AG08395 (cell line): ENCODE measurements at regions not wholly inside any gene's neighbourhood (a gene's known extent, or its start where the extent isn't known, plus 50 kb on each side); places are given as distances from the start of the nearest gene placed in this dataset.
"Not testable (repeated sequence)": the region's sequence is repeated elsewhere in the genome, so short reads cannot be mapped to it uniquely, and the experiment has no call there.

Experiments
- DNase-seq: peaks from one replicate; pipeline ENCODE4 v3.0.0; 2012; ENCODE audit warnings: mixed read lengths, low spot score

DNA sequence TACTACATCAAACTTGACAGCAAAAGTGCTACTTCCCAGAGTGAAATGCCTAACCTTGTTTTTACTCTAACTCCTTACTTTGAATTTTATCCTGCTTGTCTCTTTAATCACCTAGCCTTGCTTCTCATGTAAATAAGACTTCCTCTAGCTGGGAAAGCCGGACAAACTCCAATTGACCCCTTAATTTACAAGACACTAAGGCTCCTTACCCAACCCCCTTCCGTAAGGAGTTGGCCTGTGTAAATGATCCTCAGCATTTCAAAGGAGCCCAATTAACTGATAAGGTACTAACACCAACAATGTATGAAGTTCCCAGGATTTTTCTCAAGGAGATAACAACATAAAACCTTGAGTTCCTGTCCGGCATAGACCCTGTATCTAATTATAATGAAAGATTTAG, 1728.4 kb downstream of the BRINP3 start:
- DNase-seq, result not testable (repeated sequence)

DNA sequence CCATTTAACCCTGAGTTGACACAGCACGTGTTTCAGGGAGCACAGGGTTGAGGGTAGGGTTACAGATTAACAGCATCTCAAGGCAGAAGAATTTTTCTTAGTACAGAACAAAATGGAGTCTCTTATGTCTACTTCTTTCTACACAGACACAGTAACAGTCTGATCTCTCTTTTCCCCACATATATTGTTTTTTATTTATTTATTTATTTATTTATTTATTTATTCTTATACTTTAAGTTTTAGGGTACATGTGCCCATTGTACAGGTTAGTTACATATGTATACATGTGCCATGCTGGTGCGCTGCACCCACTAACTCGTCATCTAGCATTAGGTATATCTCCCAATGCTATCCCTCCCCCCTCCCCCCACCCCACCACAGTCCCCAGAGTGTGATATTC, 1725.6 kb downstream of the BRINP3 start:
- not testable (repeated sequence) for DNase-seq

DNA sequence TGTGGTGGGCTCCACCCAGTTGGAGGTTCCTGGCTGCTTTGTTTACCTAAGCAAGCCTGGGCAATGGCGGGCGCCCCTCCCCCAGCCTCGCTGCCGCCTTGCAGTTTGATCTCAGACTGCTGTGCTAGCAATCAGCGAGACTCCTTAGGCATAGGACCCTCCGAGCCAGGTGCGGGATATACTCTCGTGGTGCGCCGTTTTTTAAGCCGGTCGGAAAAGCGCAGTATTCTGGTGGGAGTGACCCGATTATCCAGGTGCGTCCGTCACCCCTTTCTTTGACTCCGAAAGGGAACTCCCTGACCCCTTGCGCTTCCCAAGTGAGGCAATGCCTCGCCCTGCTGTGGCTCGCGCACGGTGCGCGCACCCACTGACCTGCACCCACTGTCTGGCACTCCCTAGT, 1719.9 kb downstream of the BRINP3 start:
- DNase-seq, result not testable (repeated sequence)

DNA sequence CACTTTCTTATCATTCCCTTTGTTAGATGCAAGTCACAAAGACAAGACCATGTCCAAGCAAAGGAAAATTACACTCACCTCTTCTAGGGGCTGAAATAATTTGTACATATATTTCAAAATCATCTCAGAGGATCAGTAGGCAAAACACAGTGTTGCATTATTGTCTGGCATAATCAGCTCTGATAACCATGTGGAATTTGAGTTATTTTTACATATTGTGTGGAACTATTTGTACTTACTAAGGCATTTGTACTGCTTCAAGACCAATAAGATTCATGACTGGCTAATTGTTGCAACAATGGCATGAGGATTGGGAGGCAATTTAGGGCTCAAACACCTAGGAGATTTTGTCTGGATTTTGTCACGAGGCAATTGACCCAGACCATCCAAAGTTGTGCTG, 1716.4 kb downstream of the BRINP3 start:
- DNase-seq, result no peak

DNA sequence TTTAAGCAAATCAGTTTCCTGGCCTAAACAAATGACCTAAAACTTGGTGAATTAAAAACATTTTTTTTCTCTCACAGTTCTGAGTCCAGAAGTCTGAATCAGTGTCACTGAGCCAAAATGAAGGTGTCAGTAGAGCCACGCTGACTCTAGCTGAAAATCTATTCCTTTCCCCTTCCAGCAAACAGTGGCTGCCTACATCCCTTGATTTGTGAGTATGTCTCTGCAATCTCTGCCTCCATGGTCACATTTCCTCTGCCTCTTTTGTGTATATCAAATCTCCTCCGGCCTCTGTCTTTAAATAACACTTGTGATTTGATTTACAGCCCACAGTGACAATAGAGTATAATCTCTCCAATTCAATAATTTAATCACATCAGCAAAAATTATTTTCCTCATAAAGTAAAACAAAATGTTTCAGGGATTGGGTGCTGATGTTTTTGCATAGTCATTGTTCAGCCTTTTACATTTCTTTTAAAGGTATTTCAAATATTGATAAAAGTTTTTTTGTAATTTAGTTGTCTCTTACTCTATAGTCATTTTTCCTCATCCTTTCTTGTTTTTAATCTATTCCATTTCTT, 1715.4 kb downstream of the BRINP3 start:
- no peak for DNase-seq

DNA sequence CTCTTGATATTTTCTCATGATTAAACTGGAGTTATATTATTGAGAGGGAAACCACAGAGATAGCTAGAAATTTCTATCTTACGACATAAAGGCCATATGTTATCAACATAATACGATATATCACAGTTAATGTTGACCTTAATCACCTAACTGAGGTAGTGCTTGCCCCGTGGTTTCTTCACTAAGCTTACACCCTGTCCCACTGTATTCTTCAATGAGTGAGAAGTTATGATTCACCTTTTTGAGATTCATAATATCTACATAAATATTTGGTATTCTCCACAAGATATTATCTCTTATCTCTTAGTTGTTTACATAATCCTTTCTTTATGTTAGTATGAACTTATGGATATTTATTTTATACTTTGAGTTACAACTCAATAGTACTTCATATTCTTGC, 1714.1 kb downstream of the BRINP3 start:
- no peak for DNase-seq

DNA sequence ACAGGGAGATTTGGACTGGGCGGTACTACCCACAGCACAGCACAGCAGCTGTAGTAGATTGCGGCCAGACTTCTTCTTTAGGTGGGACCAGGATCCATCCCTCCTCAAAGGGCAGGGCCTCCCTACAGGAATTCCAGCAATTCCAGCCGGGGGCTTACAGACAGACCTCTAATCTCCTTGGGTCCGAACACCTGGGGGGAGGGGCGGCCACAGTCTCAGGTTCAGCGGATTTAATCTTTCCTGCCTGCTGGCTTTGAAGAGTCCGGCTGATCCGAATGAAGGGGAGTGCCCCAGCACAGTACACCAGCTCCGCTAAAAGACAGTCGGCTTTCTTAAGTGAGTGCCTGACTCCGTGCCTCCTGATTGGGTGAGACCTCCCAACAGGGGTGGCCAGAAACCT, 1708.5 kb downstream of the BRINP3 start:
- no peak for DNase-seq

DNA sequence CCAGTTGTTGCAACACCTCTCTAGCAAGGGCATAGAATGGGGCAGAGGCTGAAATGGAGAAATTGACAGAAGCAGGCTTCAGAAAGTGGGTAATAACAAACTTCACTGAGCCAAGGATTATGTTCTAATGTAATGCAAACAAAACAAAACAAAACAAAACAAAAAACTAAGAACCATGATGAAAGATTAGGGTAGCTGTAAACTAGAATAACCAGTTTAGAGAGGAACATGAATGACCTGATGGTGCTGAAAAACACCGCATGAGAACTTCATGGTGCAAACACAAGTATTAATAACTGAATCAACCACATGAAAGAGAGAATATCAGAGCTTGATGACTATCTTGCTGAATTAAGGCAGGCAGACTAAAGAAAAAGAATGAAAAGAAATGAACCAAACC, 1707.7 kb downstream of the BRINP3 start:
- DNase-seq, result no peak

DNA sequence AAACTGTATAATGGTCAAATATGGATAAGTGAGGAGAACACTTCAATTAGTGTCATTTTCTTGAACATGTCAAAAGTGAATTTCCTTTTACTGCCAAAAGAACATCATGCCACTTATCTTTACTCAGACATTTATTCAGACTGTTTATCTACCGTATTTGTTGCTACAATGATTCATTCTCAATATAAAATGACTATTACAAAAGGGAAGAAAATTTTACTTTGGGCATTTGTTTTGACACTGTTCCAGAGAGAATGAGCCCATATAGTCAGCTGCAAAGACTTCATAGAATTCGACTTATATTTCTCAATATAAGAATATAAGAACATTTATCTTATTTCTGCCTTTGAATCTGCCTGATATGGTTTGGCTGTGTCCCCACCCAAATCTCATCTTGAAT, 1699.1 kb downstream of the BRINP3 start:
- DNase-seq, result no peak

DNA sequence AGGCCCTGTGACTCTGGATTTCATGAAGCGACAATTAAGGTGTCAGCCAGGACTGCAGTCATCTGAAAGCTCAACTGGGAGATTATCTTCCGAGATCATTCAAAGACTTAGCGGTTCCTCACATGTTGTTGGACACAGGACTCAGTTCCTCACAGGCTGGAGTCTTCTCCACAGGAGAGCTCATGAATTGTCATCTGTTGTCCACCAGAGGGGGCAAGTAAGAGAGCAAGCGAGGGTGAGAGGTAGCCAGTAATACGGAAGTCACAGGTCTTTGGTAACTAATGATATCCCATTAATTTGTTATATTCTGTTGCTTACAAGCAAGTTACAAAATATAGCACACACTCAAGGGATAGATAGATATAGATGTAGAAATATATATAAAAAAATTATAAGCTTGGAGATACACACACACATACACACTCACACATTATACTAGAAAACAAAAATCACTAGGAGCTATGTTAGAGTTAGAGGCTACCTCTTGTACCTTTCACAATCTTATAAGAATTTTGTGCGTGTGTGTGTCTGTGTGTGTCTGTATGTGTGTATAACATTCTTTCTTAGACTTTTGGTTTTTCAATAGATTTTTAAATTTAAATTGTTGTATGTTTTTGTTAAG, 1695.3 kb downstream of the BRINP3 start:
- DNase-seq, result no peak

DNA sequence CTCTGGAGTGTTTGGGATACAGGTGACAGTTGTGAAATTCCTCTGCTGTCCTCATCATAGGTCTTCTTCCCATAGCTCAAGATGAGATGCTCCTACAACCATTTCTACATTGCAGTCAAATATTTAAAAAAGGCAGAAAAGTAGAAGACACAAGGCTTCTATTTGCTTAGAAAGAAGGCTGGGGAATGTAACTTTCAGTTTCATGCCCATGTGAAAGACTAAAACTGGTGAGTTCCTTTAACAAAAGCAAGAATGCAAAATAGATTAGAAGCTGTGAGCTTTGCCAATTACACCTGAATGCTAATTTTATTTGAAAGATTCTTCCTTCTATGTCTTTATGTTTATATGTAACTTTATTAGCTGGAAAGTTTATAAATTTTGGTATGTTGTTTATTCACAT, 1682.7 kb downstream of the BRINP3 start:
- no peak for DNase-seq

DNA sequence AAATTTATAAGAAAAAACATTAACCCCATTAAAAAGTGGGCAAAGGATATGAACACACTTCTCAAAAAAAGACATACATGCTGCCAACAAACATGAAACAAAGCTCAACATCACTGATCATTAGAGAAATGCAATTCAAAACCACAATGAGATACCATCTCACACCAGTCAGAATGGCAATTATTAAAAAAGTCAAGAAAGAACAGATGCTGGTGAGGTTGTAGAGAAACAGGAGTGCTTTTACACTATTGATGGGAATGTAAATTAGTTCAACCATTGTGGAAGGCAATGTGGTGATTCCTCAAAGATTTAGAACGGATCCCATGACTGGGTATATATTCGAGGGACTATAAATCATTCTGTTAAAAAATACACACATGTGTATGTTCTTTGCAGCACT, 1665.5 kb downstream of the BRINP3 start:
- not testable (repeated sequence) for DNase-seq

DNA sequence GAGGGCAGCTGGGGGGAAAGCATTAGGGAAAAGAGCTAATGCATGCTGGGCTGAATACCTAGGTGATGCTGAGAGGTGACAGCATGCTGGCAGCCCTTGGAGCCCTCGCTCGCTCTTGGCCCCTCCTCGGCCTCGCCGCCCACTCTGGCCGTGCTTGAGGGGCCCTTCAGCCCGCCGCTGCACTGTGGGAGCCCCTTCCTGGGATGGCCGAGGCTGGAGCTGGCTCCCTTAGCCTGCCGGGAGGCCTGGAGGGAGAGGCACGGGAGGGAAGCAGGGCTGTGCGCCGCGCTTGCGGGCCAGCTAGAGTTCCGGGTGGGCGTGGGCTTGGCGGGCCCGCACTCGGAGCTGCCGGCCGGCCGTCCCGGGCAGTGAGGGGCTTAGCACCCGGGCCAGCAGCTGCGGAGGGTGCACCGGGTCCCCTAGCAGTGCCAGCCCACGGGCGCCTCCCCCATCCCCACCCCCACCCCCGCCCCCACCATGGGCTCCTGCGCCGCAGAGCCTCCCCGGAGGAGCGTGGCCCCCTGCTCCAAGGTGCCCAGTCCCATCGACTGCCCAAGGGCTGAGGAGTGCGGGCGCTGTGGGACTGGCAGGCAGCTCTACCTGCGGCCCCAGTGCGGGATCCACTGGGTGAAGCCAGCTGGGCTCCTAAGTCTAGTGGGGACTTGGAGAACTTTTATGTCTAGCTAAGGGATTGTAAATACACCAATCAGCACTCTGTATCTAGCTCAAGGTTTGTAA, 1664.7 kb downstream of the BRINP3 start:
- not testable (repeated sequence) for DNase-seq

DNA sequence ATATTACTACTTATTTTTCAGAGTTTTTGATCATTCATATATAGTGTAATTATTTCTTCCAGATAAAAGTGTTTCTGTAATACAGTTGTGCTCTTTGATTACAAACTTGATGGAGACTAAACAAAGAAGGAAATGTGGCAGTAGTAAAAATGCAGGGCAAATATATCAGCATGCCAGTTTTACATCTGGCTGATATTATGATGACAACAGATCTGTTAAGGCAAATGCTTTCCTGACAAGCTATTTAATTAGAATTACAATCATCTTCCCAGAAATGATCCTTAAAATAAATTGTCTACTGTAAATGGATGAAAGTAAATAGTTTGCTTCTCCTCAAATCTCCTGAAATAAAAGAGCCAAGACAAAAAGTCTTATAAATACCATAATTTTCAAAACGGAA, 1659.8 kb downstream of the BRINP3 start:
- DNase-seq, result no peak

DNA sequence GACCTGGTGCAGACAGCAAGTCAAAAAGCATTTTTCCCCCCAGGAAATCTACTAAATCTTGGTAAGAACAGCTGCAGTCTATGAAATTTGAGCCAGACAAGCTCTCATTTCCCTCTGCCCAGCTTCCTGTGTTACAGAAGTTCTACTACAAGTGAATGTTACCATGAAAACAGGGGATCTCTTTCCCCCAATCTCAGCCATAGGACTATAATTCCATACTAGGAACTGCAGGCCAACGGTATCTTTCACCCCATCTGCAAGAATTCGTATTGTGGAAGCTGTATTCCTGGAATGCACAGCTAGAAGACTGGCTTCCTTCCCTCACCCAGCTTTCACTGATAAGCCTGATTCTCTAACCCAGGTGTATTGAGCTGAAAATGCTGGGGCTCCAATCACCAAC, 1655.4 kb downstream of the BRINP3 start:
- no peak for DNase-seq

DNA sequence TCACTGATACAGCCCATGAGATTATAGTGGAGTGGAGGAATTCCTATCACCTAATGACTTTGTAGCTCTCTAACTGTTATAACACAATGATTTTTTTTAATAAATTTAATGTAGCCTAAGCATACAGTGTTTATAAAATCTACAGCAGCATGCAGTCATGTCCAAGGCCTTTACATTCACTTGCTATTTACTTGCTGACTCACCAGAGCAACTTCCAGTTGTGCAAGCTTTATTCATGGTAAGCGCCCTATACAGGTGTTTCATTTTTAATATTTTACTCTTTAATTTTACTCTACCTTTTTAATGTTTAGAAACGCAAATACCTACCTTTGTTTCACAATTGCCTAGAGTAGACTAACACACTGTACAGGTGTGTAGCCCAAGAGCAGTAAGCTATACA, 1652.2 kb downstream of the BRINP3 start:
- no peak for DNase-seq

DNA sequence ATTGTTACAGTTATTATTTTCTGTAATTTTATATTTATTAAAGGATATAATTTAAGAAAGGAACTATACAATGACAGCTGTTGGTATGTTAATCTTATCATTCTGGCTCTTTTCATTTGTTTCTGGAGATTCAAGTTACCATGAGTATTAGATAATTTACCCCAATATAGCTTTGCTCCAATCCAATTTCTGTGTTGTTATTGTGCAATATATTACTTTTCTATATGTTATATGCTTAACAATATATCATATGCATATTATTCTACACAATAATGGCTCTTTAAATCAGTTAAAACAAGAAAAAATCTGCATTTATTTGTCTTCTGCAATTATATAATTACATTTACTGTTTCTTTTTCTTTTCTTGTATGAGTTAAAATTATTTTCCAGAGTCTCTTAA, 1650.9 kb downstream of the BRINP3 start:
- DNase-seq, result no peak

DNA sequence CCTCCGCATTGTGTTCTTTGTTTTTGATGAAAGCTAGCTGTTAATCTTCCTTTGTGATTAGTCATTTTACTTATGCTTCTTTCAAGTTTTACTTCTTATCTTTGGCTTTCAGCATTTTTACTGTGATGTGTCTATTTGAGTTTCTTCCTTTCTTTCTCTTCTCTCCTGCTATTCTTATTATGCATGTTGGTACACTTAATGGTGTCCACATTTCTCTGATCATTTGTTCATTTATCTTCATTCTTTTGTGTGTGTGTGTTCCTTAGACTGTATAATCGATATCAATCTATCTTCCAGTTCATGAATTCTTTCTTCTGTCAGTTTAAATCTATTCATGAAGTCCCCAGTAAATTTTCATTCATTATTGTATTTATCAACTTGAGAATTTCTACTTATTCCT, 1650.3 kb downstream of the BRINP3 start:
- no peak for DNase-seq

DNA sequence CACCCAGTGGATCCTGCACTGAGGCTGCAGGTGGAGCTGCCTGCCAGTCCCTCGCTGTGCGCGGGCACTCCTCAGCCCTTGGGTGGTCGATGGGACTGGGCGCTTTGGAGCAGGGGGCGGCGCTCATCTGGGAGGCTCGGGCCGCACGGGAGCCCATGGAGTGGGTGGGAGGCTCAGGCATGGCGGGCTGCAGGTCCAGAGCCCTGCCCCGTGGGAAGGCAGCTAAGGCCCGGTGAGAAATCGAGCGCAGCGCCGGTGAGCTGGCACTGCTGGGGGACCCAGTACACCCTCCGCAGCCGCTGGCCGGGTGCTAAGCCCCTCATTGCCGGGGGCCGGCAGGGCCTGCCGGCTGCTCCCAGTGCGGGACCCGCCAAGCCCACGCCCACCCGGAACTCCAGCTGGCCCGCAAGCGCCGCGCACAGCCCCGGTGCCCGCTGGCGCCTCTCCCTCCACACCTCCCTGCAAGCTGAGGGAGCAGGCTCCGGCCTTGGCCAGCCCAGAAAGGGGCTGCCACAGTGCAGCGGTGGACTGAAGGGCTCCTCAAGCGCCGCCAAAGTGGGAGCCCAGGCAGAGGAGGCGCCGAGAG, 1636.5 kb downstream of the BRINP3 start:
- not testable (repeated sequence) for DNase-seq

DNA sequence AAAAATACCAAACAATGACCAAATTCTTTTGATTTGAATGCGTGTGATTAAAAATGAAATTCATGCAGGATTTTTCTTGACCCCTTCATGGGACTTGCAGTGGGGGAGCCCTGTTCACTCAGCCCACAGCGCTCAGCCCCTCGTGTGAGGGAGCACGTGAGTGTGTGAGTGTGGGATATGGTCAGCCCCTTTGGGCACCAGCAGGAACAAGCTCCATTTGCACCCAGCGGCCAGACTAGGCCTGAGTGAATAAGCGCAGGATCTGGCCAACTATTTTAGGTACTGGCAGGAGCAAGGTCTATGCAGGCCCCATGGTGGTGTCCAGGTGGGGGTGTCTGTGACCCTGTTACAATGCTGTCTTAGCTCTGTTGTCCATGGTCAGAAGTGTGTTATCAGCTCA, 1631.2 kb downstream of the BRINP3 start:
- DNase-seq, result no peak

DNA sequence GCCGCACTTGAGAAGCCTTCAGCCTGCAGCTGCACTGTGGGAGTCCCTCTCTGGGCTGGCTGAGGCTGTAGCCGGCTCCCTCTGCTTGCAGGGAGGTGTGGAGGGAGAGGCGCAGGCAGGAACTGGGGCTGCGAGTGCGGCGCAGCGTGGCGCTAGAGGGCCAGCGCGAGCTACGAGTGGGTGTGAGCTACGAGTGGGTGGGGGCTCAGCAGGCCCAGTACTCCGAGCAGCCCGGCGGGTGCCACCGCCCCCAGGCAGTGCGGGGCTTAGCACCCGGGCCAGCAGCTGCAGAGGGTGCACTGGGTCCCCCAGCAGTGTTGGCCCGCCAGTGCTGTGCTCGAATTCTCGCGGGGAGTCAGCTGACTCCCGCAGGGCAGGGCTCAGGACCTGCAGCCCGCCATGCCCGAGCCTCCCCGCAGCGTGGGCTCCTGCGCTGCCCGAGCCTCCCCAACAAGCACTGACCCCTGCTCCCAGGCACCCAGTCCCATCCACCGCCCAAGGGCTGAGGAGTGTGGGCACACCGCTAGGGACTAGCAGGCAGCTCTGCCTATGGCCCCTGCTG, 1620.1 kb downstream of the BRINP3 start:
- DNase-seq, result no peak

DNA sequence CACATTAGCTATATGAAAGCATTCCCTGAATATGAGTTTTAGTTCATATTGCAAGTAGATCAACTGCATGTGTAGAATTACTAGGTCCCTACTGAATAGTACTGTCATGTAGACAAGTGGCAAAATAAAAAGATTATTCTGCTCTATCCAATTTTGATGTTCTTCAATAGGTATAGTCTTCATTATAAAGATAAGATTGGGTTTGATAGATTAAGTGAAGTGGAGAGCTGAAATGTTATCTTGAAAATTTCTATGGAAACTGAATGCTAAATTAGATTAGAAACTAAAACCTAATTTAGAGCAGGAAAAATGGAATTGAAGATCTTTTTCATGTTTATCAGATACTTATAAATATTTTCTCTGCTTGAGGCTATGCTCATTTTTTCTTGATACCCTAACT, 1610.0 kb downstream of the BRINP3 start:
- DNase-seq, result no peak

DNA sequence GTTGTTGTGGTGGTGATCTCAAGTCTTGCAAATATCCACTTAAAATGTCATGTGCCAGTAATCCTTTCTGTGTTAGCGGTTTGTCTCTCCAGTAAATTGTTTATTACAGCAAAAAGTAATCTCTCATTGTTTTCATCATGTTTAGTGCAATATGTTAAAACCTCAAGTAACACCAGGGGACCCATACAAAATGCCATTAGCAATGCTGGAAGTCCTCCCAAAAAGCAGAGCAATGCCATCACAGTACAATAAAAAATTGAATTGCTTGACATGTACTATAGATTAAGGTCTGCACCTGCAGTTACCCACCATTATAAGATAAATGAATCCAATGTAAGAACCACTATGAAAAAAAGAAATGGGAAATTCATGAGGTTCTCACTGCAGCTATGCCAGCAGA, 1606.5 kb downstream of the BRINP3 start:
- DNase-seq, result no peak
